ENCODE measurements at regions not wholly inside any gene's neighbourhood (a gene's known extent, or its start where the extent isn't known, plus 50 kb on each side); places are given as distances from the start of the nearest gene placed in this dataset.

- no peak for DNase-seq (ENCODE audit: low read depth in 1 of 2, low spot score in 1 of 2)
- no peaks in the 10 kb centered on the region for H3K27me3 ChIP-seq (ENCODE audit: insufficient read depth, poor library complexity, severe bottlenecking)
- H3K27ac ChIP-seq (replicated peaks): no peak overlapping the region
- H3K4me3 ChIP-seq (replicated peaks; ENCODE audit: insufficient read depth, low read length): no peak overlapping the region
- TF ChIP-seq POLR2AphosphoS5 (IDR thresholded peaks at IDR 0.05; ENCODE audit: low read depth) (no peak), GABPA (IDR thresholded peaks at IDR 0.05; ENCODE audit: low read depth) (no peak), SPI1 (IDR thresholded peaks at IDR 0.05; ENCODE audit: borderline replicate concordance, low read depth) (no peak), REST (IDR thresholded peaks at IDR 0.05; ENCODE audit: insufficient replicate concordance, low read depth) (no peak), CTCF (IDR thresholded peaks at IDR 0.05; ENCODE audit: insufficient read depth, low read length) (no peak)
These were observed 132.1 kb upstream of the BMAL1 start for GRCh38 chr11:13145461-13145860.

- no peak for DNase-seq (ENCODE audit: low read depth in 1 of 2, low spot score in 1 of 2)
These were observed 127.6 kb upstream of the BMAL1 start for GRCh38 chr11:13149991-13150390.

GRCh38 chr11:13150487-13150886, 127.1 kb upstream of the BMAL1 start:
- DNase-seq (ENCODE audit: low read depth in 1 of 2, low spot score in 1 of 2): no peak
- Histone ChIP-seq H3K27me3 (ENCODE audit: insufficient read depth, poor library complexity, severe bottlenecking) (no peaks in the 10 kb centered on the region), H3K27ac (replicated peaks) (no peak overlapping the region), H3K4me3 (replicated peaks; ENCODE audit: insufficient read depth, low read length) (no peak overlapping the region)
- no peak for TF ChIP-seq REST (IDR thresholded peaks at IDR 0.05; ENCODE audit: insufficient replicate concordance, low read depth)
- TF ChIP-seq CTCF (IDR thresholded peaks at IDR 0.05; ENCODE audit: insufficient read depth, low read length): no peak
- no peak for TF ChIP-seq GABPA (IDR thresholded peaks at IDR 0.05; ENCODE audit: low read depth)
- TF ChIP-seq POLR2AphosphoS5 (IDR thresholded peaks at IDR 0.05; ENCODE audit: low read depth): no peak
- TF ChIP-seq SPI1 (IDR thresholded peaks at IDR 0.05; ENCODE audit: borderline replicate concordance, low read depth): no peak

More at GRCh38 chr11:13149991-13150390, 127.6 kb upstream of the BMAL1 start:
- Histone ChIP-seq H3K4me3 (replicated peaks; ENCODE audit: insufficient read depth, low read length) (no peak overlapping the region), H3K27ac (replicated peaks) (no peak overlapping the region), H3K27me3 (ENCODE audit: insufficient read depth, poor library complexity, severe bottlenecking) (no peaks in the 10 kb centered on the region)
- TF ChIP-seq SPI1 (IDR thresholded peaks at IDR 0.05; ENCODE audit: borderline replicate concordance, low read depth) (no peak), CTCF (IDR thresholded peaks at IDR 0.05; ENCODE audit: insufficient read depth, low read length) (no peak), GABPA (IDR thresholded peaks at IDR 0.05; ENCODE audit: low read depth) (no peak), POLR2AphosphoS5 (IDR thresholded peaks at IDR 0.05; ENCODE audit: low read depth) (no peak), REST (IDR thresholded peaks at IDR 0.05; ENCODE audit: insufficient replicate concordance, low read depth) (no peak)

All from HL-60 (cell line).